Fibroblast of lung (primary cell): ENCODE measurements at regions not wholly inside any gene's neighbourhood (a gene's known extent, or its start where the extent isn't known, plus 50 kb on each side); places are given as distances from the start of the nearest gene placed in this dataset.

Experiments
- DNase-seq, 2 donors: peaks; one replicate each; pipeline versions ENCODE4 v3.0.0 to v3.0.0-alpha.2; 2010; ENCODE audit warnings: low read depth in 2 of 2
- H2AFZ ChIP-seq: 2 replicates; pipeline ENCODE4 v1.5.1; 2012; ENCODE audit warnings: low read length, control low read depth, inconsistent platforms
- H3K27ac ChIP-seq: 2 replicates; pipeline ENCODE4 v1.5.1; 2011; ENCODE audit warnings: low read length, control low read depth; ENCODE audit not compliant: insufficient read depth
- H3K27me3 ChIP-seq: 2 replicates; pipeline ENCODE4 v1.5.1; 2011; ENCODE audit warnings: mild to moderate bottlenecking, low read length; ENCODE audit not compliant: control insufficient read depth, insufficient read depth
- H3K36me3 ChIP-seq: 2 replicates; pipeline ENCODE4 v1.5.1; 2011; ENCODE audit warnings: low read length; ENCODE audit not compliant: control insufficient read depth, insufficient read depth
- H3K4me1 ChIP-seq: 2 replicates; pipeline ENCODE4 v1.5.1; 2011; ENCODE audit warnings: low read length; ENCODE audit not compliant: control insufficient read depth, insufficient read depth; ENCODE audit errors: extremely low read depth
- H3K4me2 ChIP-seq: 2 replicates; pipeline ENCODE4 v1.5.1; 2011; ENCODE audit warnings: low read length, control low read depth; ENCODE audit not compliant: insufficient read depth; ENCODE audit errors: extremely low read depth
- H3K4me3 ChIP-seq, 4 experiments: fragments of 200-600 bp in 1 of 4; sonication (generic) in 1 of 4; replicated peaks in 1 of 4; 2 replicates each; pipeline ENCODE4 v1.5.1; 2011 to 2016; ENCODE audit warnings: low read length in 4 of 4, low read depth in 3 of 4, mild to moderate bottlenecking in 3 of 4, control low read depth in 2 of 4, inconsistent platforms in 1 of 4, mixed read lengths in 1 of 4; ENCODE audit not compliant: insufficient read depth in 1 of 4; ENCODE audit errors: control extremely low read depth in 1 of 4
- H3K79me2 ChIP-seq: 2 replicates; pipeline ENCODE4 v1.5.1; 2012; ENCODE audit warnings: mild to moderate bottlenecking, low read length, inconsistent platforms; ENCODE audit not compliant: control insufficient read depth, insufficient read depth
- H3K9ac ChIP-seq: 2 replicates; pipeline ENCODE4 v1.5.1; 2011; ENCODE audit warnings: mild to moderate bottlenecking, low read length, control low read depth; ENCODE audit not compliant: insufficient read depth
- H3K9me3 ChIP-seq: 2 replicates; pipeline ENCODE4 v1.5.1; 2012; ENCODE audit warnings: low read depth, low read length; ENCODE audit not compliant: control insufficient read depth, insufficient read depth
- H4K20me1 ChIP-seq: 2 replicates; pipeline ENCODE4 v1.5.1; 2011; ENCODE audit warnings: low read length; ENCODE audit not compliant: control insufficient read depth, insufficient read depth; ENCODE audit errors: extremely low read depth
- EZH2 ChIP-seq: IDR thresholded peaks from 2 replicates; pipeline ENCODE4 v1.5.1; 2012; ENCODE audit warnings: low read length, control low read depth, mild to moderate bottlenecking; ENCODE audit errors: missing control alignments
- TF ChIP-seq, protein P1 (sequence below), 2 donors: IDR thresholded peaks in 1 of 2; conservative IDR thresholded peaks in 1 of 2; 1 replicate in 1 of 2; 2 replicates in 1 of 2; pipeline ENCODE4 v1.5.1; 2011 to 2012; ENCODE audit warnings: low read length in 2 of 2, control low read depth in 1 of 2, inconsistent platforms in 1 of 2, low read depth in 1 of 2, mild to moderate bottlenecking in 1 of 2

DNA sequence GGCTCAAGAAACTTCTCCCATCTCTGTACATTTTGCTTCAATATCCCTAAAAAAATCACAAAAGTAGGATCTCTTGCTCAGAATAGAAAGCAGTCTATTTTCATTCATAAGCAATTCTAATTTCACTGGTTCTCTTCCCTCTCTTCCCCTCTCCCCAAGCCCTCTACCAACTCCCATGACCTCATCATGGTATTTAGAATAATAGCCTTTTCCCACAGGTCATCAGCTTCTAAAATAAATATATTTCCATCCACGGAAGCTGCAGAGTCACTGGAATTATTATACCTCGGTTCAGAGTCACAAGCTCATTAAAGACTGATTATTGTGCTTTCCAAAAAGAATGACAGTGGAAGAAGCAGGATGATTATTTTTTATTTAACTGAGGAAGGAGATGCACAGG is 84.2 kb upstream of the ADRA1B start:
- no peak for DNase-seq
- H3K4me1 ChIP-seq: no peaks in the 10 kb centered on the region
- H2AFZ ChIP-seq: no peak overlapping the region
- H3K9me3 ChIP-seq: no peaks in the 10 kb centered on the region
- no peak for TF ChIP-seq EZH2
- TF ChIP-seq, protein P1, sequence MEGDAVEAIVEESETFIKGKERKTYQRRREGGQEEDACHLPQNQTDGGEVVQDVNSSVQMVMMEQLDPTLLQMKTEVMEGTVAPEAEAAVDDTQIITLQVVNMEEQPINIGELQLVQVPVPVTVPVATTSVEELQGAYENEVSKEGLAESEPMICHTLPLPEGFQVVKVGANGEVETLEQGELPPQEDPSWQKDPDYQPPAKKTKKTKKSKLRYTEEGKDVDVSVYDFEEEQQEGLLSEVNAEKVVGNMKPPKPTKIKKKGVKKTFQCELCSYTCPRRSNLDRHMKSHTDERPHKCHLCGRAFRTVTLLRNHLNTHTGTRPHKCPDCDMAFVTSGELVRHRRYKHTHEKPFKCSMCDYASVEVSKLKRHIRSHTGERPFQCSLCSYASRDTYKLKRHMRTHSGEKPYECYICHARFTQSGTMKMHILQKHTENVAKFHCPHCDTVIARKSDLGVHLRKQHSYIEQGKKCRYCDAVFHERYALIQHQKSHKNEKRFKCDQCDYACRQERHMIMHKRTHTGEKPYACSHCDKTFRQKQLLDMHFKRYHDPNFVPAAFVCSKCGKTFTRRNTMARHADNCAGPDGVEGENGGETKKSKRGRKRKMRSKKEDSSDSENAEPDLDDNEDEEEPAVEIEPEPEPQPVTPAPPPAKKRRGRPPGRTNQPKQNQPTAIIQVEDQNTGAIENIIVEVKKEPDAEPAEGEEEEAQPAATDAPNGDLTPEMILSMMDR (conservative IDR thresholded peaks at IDR 0.05 in 1 of 2, IDR thresholded peaks at IDR 0.05 in 1 of 2; ENCODE audit: low read depth in 1 of 2, low read length in 2 of 2): no peak
- H3K79me2 ChIP-seq: no peaks in the 10 kb centered on the region
- H3K4me3 ChIP-seq: no peak overlapping the region
- no peaks in the 10 kb centered on the region for H3K36me3 ChIP-seq
- H4K20me1 ChIP-seq: no peaks in the 10 kb centered on the region
- no peak overlapping the region for H3K9ac ChIP-seq
- H3K27ac ChIP-seq: no peak overlapping the region
- H3K4me2 ChIP-seq: no peak overlapping the region
- H3K27me3 ChIP-seq: no peaks in the 10 kb centered on the region

DNA sequence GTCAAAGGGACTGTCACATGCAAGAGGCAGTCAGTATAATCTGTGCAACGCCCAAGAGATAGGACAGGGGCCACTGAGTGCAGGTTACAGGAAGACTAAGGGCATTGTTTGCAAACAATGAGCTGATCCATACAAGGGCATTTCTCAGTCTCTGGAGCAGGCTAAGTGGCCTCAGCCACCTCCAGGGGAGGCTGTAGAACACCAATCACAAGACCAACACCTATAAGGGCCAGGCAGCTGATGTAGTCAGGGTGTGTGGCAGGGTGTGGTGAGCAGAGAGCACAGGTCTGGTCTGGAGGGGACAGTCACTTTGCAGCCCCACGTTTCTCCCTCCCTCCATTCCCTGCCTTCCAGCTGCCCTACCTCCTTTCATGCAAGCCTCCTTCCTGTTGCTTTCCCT is 83.2 kb upstream of the ADRA1B start:
- no peak for DNase-seq
- no peak for TF ChIP-seq EZH2
- TF ChIP-seq, protein P1 (conservative IDR thresholded peaks at IDR 0.05 in 1 of 2, IDR thresholded peaks at IDR 0.05 in 1 of 2; ENCODE audit: low read depth in 1 of 2, low read length in 2 of 2): no peak
- no peaks in the 10 kb centered on the region for H3K9me3 ChIP-seq
- no peaks in the 10 kb centered on the region for H3K4me1 ChIP-seq
- no peaks in the 10 kb centered on the region for H3K79me2 ChIP-seq
- no peak overlapping the region for H3K27ac ChIP-seq
- H3K36me3 ChIP-seq: no peaks in the 10 kb centered on the region
- H3K9ac ChIP-seq: no peak overlapping the region
- H2AFZ ChIP-seq: no peak overlapping the region
- no peak overlapping the region for H3K4me3 ChIP-seq
- H3K4me2 ChIP-seq: no peak overlapping the region
- H3K27me3 ChIP-seq: no peaks in the 10 kb centered on the region
- H4K20me1 ChIP-seq: no peaks in the 10 kb centered on the region

DNA sequence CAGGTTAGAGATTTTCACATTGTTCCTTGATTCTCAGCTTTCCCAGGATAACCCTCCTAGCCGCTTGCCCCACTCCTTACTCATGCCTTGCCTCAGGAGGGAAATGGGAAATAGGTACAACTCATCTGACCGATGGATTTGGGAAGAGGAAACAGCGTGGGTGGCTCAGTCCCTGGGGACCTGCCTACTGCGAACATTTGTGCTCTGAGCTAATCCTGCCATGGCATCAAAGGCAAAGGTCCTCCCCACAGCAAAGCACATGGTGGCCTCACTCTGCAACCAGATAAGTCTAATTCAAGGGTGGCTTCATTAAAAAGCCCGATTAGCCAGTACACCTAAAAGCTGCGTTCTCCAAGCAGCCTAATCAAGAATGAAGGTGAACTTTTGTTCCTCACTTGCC is 82.4 kb upstream of the ADRA1B start:
- no peaks in the 10 kb centered on the region for H3K4me1 ChIP-seq
- TF ChIP-seq EZH2: no peak
- TF ChIP-seq, protein P1 (conservative IDR thresholded peaks at IDR 0.05 in 1 of 2, IDR thresholded peaks at IDR 0.05 in 1 of 2; ENCODE audit: low read depth in 1 of 2, low read length in 2 of 2): no peak
- no peak overlapping the region for H3K4me3 ChIP-seq
- H3K4me2 ChIP-seq: no peak overlapping the region
- H3K27me3 ChIP-seq: no peaks in the 10 kb centered on the region
- H2AFZ ChIP-seq: no peak overlapping the region
- H3K36me3 ChIP-seq: no peaks in the 10 kb centered on the region
- no peaks in the 10 kb centered on the region for H3K9me3 ChIP-seq
- H3K9ac ChIP-seq: no peak overlapping the region
- no peaks in the 10 kb centered on the region for H3K79me2 ChIP-seq
- H4K20me1 ChIP-seq: no peaks in the 10 kb centered on the region
- no peak for DNase-seq
- no peak overlapping the region for H3K27ac ChIP-seq
